MM.1S (cell line): ENCODE measurements at regions not wholly inside any gene's neighbourhood (a gene's known extent, or its start where the extent isn't known, plus 50 kb on each side); places are given as distances from the start of the nearest gene placed in this dataset.

ENCODE experiments used
- DNase-seq: peaks from one replicate; pipeline ENCODE4 v3.0.0-alpha.2; 2015
- H2AFZ ChIP-seq: fragments of 300-600 bp; sonication (generic); 2 replicates; pipeline ENCODE4 v1.6.0; 2016; ENCODE audit warnings: antibody characterized with exemption, low read length
- H3F3A ChIP-seq: fragments of 300-600 bp; sonication (generic); 2 replicates; pipeline ENCODE4 v1.6.1; 2016; ENCODE audit warnings: mild to moderate bottlenecking, antibody characterized with exemption, low read length, moderate library complexity, mixed read lengths; ENCODE audit not compliant: insufficient read depth
- H3K27ac ChIP-seq: fragments of 300-600 bp; sonication (generic); 2 replicates; pipeline ENCODE4 v1.5.1; 2016; ENCODE audit warnings: mild to moderate bottlenecking, low read length
- H3K27me3 ChIP-seq: fragments of 300-600 bp; sonication (generic); replicated peaks from 2 replicates; pipeline ENCODE4 v1.6.0; 2016; ENCODE audit warnings: low read length; ENCODE audit not compliant: insufficient read depth
- H3K36me3 ChIP-seq: fragments of 300-600 bp; sonication (generic); replicated peaks from 2 replicates; pipeline ENCODE4 v1.6.1; 2016; ENCODE audit warnings: mild to moderate bottlenecking, low read length, mixed read lengths; ENCODE audit not compliant: insufficient read depth
- H3K4me1 ChIP-seq: fragments of 300-600 bp; sonication (generic); 2 replicates; pipeline ENCODE4 v1.6.1; 2016; ENCODE audit warnings: low read length, mixed read lengths
- H3K4me2 ChIP-seq: fragments of 300-600 bp; sonication (generic); 2 replicates; pipeline ENCODE4 v1.6.0; 2016; ENCODE audit warnings: low read depth, low read length
- H3K4me3 ChIP-seq: fragments of 300-600 bp; sonication (generic); 2 replicates; pipeline ENCODE4 v1.5.1; 2016; ENCODE audit warnings: low read length, mixed read lengths
- H3K79me2 ChIP-seq: fragments of 300-600 bp; sonication (generic); 2 replicates; pipeline ENCODE4 v1.6.1; 2016; ENCODE audit warnings: mixed run types, low read length, mixed read lengths
- H3K9ac ChIP-seq: fragments of 300-600 bp; sonication (generic); 2 replicates; pipeline ENCODE4 v1.6.1; 2016; ENCODE audit warnings: low read length, mixed read lengths
- H3K9me2 ChIP-seq: fragments of 300-600 bp; sonication (generic); replicated peaks from 2 replicates; pipeline ENCODE4 v1.6.1; 2016; ENCODE audit warnings: mild to moderate bottlenecking, low read length, mixed read lengths; ENCODE audit not compliant: insufficient read depth
- H3K9me3 ChIP-seq: fragments of 300-600 bp; sonication (generic); replicated peaks from 2 replicates; pipeline ENCODE4 v1.6.1; 2016; ENCODE audit warnings: mild to moderate bottlenecking, low read length, mixed read lengths; ENCODE audit not compliant: insufficient read depth
- H4K20me1 ChIP-seq: fragments of 300-600 bp; sonication (generic); 2 replicates; pipeline ENCODE4 v1.6.1; 2016; ENCODE audit warnings: mild to moderate bottlenecking, low read length, moderate library complexity, mixed read lengths; ENCODE audit not compliant: insufficient read depth
- CTCF ChIP-seq: fragments of 300-600 bp; sonication (generic); IDR thresholded peaks from 2 replicates; pipeline ENCODE4 v1.5.1; 2016; ENCODE audit warnings: antibody characterized with exemption, low read length, mixed read lengths
- EZH2 ChIP-seq: fragments of 300-600 bp; sonication (generic); optimal IDR thresholded peaks from 2 replicates; pipeline ENCODE3; 2017; ENCODE audit warnings: low read depth, mild to moderate bottlenecking, antibody characterized with exemption, low read length, mixed read lengths
- EZH2phosphoT487 ChIP-seq: fragments of 300-600 bp; sonication (generic); IDR thresholded peaks from 2 replicates; pipeline ENCODE4 v1.6.1; 2018; ENCODE audit warnings: antibody characterized with exemption, low read length

GRCh38 chr1:193846876-193847604, 660.6 kb upstream of the B3GALT2 start:
- no peaks in the 10 kb centered on the region for H4K20me1 ChIP-seq
- H3K36me3 ChIP-seq = no peaks in the 10 kb centered on the region
- H3K4me2 ChIP-seq = no peak overlapping the region
- H3K9ac ChIP-seq = no peak overlapping the region
- H3K9me3 ChIP-seq = no peaks in the 10 kb centered on the region
- H2AFZ ChIP-seq = no peak overlapping the region
- no peak for TF ChIP-seq EZH2phosphoT487
- no peak for TF ChIP-seq EZH2
- TF ChIP-seq CTCF = no peak
- no peaks in the 10 kb centered on the region for H3F3A ChIP-seq
- H3K9me2 ChIP-seq = no peaks in the 10 kb centered on the region
- no peaks in the 10 kb centered on the region for H3K4me1 ChIP-seq
- no peak overlapping the region for H3K27ac ChIP-seq
- no peaks in the 10 kb centered on the region for H3K27me3 ChIP-seq
- no peaks in the 10 kb centered on the region for H3K79me2 ChIP-seq
- DNase-seq = no peak
- no peak overlapping the region for H3K4me3 ChIP-seq

GRCh38 chr1:193846411-193846810, 660.0 kb upstream of the B3GALT2 start:
- H2AFZ ChIP-seq = no peak overlapping the region
- H3K9me2 ChIP-seq = no peaks in the 10 kb centered on the region
- no peaks in the 10 kb centered on the region for H3K27me3 ChIP-seq
- H3K4me3 ChIP-seq = no peak overlapping the region
- H3K79me2 ChIP-seq = no peaks in the 10 kb centered on the region
- no peaks in the 10 kb centered on the region for H3F3A ChIP-seq
- no peak overlapping the region for H3K4me2 ChIP-seq
- no peaks in the 10 kb centered on the region for H3K4me1 ChIP-seq
- H3K9me3 ChIP-seq = no peaks in the 10 kb centered on the region
- no peaks in the 10 kb centered on the region for H3K36me3 ChIP-seq
- no peak overlapping the region for H3K9ac ChIP-seq
- H3K27ac ChIP-seq = no peak overlapping the region
- no peak for TF ChIP-seq EZH2phosphoT487
- no peak for TF ChIP-seq CTCF
- TF ChIP-seq EZH2 = no peak
- H4K20me1 ChIP-seq = no peaks in the 10 kb centered on the region
- DNase-seq = no peak

- H3K79me2 ChIP-seq = no peaks in the 10 kb centered on the region
- H3K9me3 ChIP-seq = no peaks in the 10 kb centered on the region
- H3K36me3 ChIP-seq = no peaks in the 10 kb centered on the region
- H3K27me3 ChIP-seq = no peaks in the 10 kb centered on the region
- H3K9me2 ChIP-seq = no peaks in the 10 kb centered on the region
- DNase-seq = no peak
- H3F3A ChIP-seq = no peaks in the 10 kb centered on the region
- no peaks in the 10 kb centered on the region for H4K20me1 ChIP-seq
- H3K4me3 ChIP-seq = no peak overlapping the region
- H3K4me2 ChIP-seq = no peak overlapping the region
- no peak overlapping the region for H2AFZ ChIP-seq
- no peak overlapping the region for H3K27ac ChIP-seq
- H3K9ac ChIP-seq = no peak overlapping the region
- no peaks in the 10 kb centered on the region for H3K4me1 ChIP-seq
- no peak for TF ChIP-seq EZH2
These were observed 655.4 kb upstream of the B3GALT2 start for GRCh38 chr1:193841857-193842256.

GRCh38 chr1:193831465-193831864, 645.1 kb upstream of the B3GALT2 start:
- H3K27me3 ChIP-seq = no peaks in the 10 kb centered on the region
- no peaks in the 10 kb centered on the region for H3K36me3 ChIP-seq
- no peaks in the 10 kb centered on the region for H3F3A ChIP-seq
- no peaks in the 10 kb centered on the region for H3K9me3 ChIP-seq
- H3K9me2 ChIP-seq = no peaks in the 10 kb centered on the region
- no peak for TF ChIP-seq CTCF
- no peak for TF ChIP-seq EZH2
- no peak for TF ChIP-seq EZH2phosphoT487
- H3K4me3 ChIP-seq = no peak overlapping the region
- no peak overlapping the region for H3K27ac ChIP-seq
- no peak overlapping the region for H3K4me2 ChIP-seq
- no peak overlapping the region for H3K9ac ChIP-seq
- no peaks in the 10 kb centered on the region for H4K20me1 ChIP-seq
- no peak overlapping the region for H2AFZ ChIP-seq
- H3K79me2 ChIP-seq = no peaks in the 10 kb centered on the region
- DNase-seq = no peak
- H3K4me1 ChIP-seq = no peaks in the 10 kb centered on the region
